Spleen (tissue), 11 donors: ENCODE measurements at regions not wholly inside any gene's neighbourhood (a gene's known extent, or its start where the extent isn't known, plus 50 kb on each side); places are given as distances from the start of the nearest gene placed in this dataset.

Source experiments
- DNase-seq: peaks from one replicate; pipeline ENCODE4 v3.0.0-alpha.2; 2020
- H3K27ac ChIP-seq, 8 donors: fragments of 200-600 bp; sonication (generic) in 7 of 8; 1 replicate in 4 of 8; 2 replicates in 4 of 8; pipeline versions ENCODE4 v1.5.0 to v1.8.0; 2016 to 2021; ENCODE audit warnings: inconsistent platforms in 4 of 8, mild to moderate bottlenecking in 4 of 8, moderate library complexity in 1 of 8
- H3K27me3 ChIP-seq, 7 donors: fragments of 200-600 bp; sonication (generic) in 6 of 7; replicated peaks in 1 of 7; 1 replicate in 4 of 7; 2 replicates in 3 of 7; pipeline versions ENCODE4 v1.5.0 to v1.8.0; 2016 to 2021; ENCODE audit warnings: inconsistent platforms in 3 of 7, mild to moderate bottlenecking in 1 of 7
- H3K36me3 ChIP-seq, 6 donors: fragments of 200-600 bp; sonication (generic) in 5 of 6; 1 replicate in 4 of 6; 2 replicates in 2 of 6; pipeline versions ENCODE4 v1.5.0 to v1.8.0; 2016 to 2021; ENCODE audit warnings: inconsistent platforms in 2 of 6
- H3K4me1 ChIP-seq, 6 donors: fragments of 200-600 bp; sonication (generic) in 5 of 6; 1 replicate in 3 of 6; 2 replicates in 3 of 6; pipeline versions ENCODE4 v1.5.0 to v1.8.0; 2016 to 2021; ENCODE audit warnings: inconsistent platforms in 3 of 6
- H3K4me3 ChIP-seq, 8 donors: fragments of 200-600 bp; sonication (generic) in 7 of 8; 1 replicate in 4 of 8; 2 replicates in 4 of 8; pipeline versions ENCODE4 v1.5.0 to v1.8.0; 2016 to 2021; ENCODE audit warnings: inconsistent platforms in 4 of 8, mild to moderate bottlenecking in 4 of 8, moderate library complexity in 2 of 8
- H3K9me3 ChIP-seq, 8 donors: fragments of 200-600 bp; sonication (generic) in 7 of 8; 1 replicate in 4 of 8; 2 replicates in 4 of 8; pipeline versions ENCODE4 v1.5.0 to v1.8.0; 2016 to 2021; ENCODE audit warnings: inconsistent platforms in 4 of 8
- CTCF ChIP-seq, 11 experiments: fragments of 200-600 bp in 7 of 11; fragments of 450-650 bp in 4 of 11; sonication (generic) in 4 of 11; IDR thresholded peaks in 8 of 11; conservative IDR thresholded peaks in 3 of 11; 1 replicate in 7 of 11; 2 replicates in 4 of 11; pipeline versions ENCODE4 v1.4.0 to v1.8.0; 2016 to 2021; ENCODE audit warnings: antibody characterized with exemption in 11 of 11, inconsistent platforms in 4 of 11, mild to moderate bottlenecking in 1 of 11
- POLR2A ChIP-seq, 3 donors: fragments of 450-650 bp; IDR thresholded peaks; one replicate each; pipeline ENCODE4 v1.5.1; 2017; ENCODE audit warnings: antibody characterized with exemption in 3 of 3, mild to moderate bottlenecking in 1 of 3
- POLR2AphosphoS5 ChIP-seq, 3 donors: sonication (generic); formaldehyde crosslinking; IDR thresholded peaks; one replicate each; pipeline ENCODE4 v1.5.1; 2017; ENCODE audit warnings: antibody characterized with exemption in 3 of 3
- WGBS, 5 donors: extraction: QIAGEN DNeasy Blood & Tissue Kit in 3 of 5; methylation state at CpG; one replicate each; pipeline versions ENCODE4 v1.1.5 to v1.1.7; 2013 to 2018; 5-methylcytosine and 5-hydroxymethylcytosine counted together
- intact Hi-C: fragments of 100-400 bp; cut with DNase I; formaldehyde crosslinking; loops from one replicate; pipeline ENCODE4 v1.15.0; 2023; ENCODE audit warnings: low total_unique reads
- donor health status: healthy with polysubstance abuse.
- donor health status: DM: no; HTN: no; CAD: no; lungs with moderate emphysema.
- donor health status: DM: no; HTN: no; CAD: no.
- donor health status: Bipolar disorder and iron deficiency.
- donor health status: healthy.
- donor health status: DM: no; HTN: no; CAD: no.
- donor health status: DM: yes; HTN: yes; CAD: no.

- Histone ChIP-seq H3K36me3 (no peaks in the 10 kb centered on the region), H3K4me3 (no peak overlapping the region), H3K27ac (no peak overlapping the region), H3K4me1 (peaks cover 0 to 10% (median under 1%) of the 10 kb centered on the region in 6 donors), H3K9me3 (no peaks in the 10 kb centered on the region), H3K27me3 (no peaks in the 10 kb centered on the region)
- WGBS, 5 donors: 80 to 88% (median 83%) methylated on average over 2 of the region's 2 CpGs
- DNase-seq: no peak
- no peak for TF ChIP-seq POLR2A (IDR thresholded peaks at IDR 0.05)
- intact Hi-C loops: no loop called here
Measured at GRCh38 chr1:208880433-208881100, 636.4 kb upstream of the PLXNA2 start.

- Histone ChIP-seq H3K9me3 (no peaks in the 10 kb centered on the region), H3K27ac (no peak overlapping the region), H3K4me1 (peaks cover 0 to 12% (median 1%) of the 10 kb centered on the region in 6 donors), H3K36me3 (no peaks in the 10 kb centered on the region), H3K27me3 (no peaks in the 10 kb centered on the region), H3K4me3 (no peak overlapping the region)
- TF ChIP-seq POLR2A (IDR thresholded peaks at IDR 0.05) (no peak), CTCF (IDR thresholded peaks at IDR 0.05 in 8 of 11, conservative IDR thresholded peaks at IDR 0.05 in 3 of 11) (no peak), POLR2AphosphoS5 (IDR thresholded peaks at IDR 0.05) (no peak)
- intact Hi-C loops: no loop called here
- WGBS, 5 donors: 0 to 24% (median 7%) methylated on average over 1 of the region's 1 CpG
- DNase-seq: no peak
Measured at GRCh38 chr1:208885060-208885459, 640.9 kb upstream of the PLXNA2 start.

GRCh38 chr1:208885650-208886049 lies 641.5 kb upstream of the PLXNA2 start:
- Histone ChIP-seq H3K36me3 (no peaks in the 10 kb centered on the region), H3K4me1 (peaks cover 0 to 12% (median 1%) of the 10 kb centered on the region in 6 donors), H3K9me3 (no peaks in the 10 kb centered on the region), H3K27me3 (no peaks in the 10 kb centered on the region), H3K4me3 (no peak overlapping the region), H3K27ac (no peak overlapping the region)
- WGBS, 5 donors: 69 to 81% (median 78%) methylated on average over 4 of the region's 4 CpGs
- TF ChIP-seq POLR2AphosphoS5 (IDR thresholded peaks at IDR 0.05) (no peak), CTCF (IDR thresholded peaks at IDR 0.05 in 8 of 11, conservative IDR thresholded peaks at IDR 0.05 in 3 of 11) (no peak), POLR2A (IDR thresholded peaks at IDR 0.05) (no peak)
- no peak for DNase-seq
- intact Hi-C loops: no loop called here

GRCh38 chr1:208888376-208888775 lies 644.2 kb upstream of the PLXNA2 start:
- Histone ChIP-seq H3K4me1 (peaks cover 0 to 12% (median 1%) of the 10 kb centered on the region in 6 donors), H3K9me3 (no peaks in the 10 kb centered on the region), H3K4me3 (no peak overlapping the region), H3K27me3 (no peaks in the 10 kb centered on the region), H3K36me3 (no peaks in the 10 kb centered on the region), H3K27ac (no peak overlapping the region)
- intact Hi-C loops: no loop called here
- TF ChIP-seq CTCF (IDR thresholded peaks at IDR 0.05 in 8 of 11, conservative IDR thresholded peaks at IDR 0.05 in 3 of 11) (no peak), POLR2AphosphoS5 (IDR thresholded peaks at IDR 0.05) (no peak), POLR2A (IDR thresholded peaks at IDR 0.05) (no peak)
- 85 to 93% (median 87%) methylated on average over 2 of the region's 2 CpGs for WGBS, 5 donors
- DNase-seq: no peak
